ENCODE measurements at regions not wholly inside any gene's neighbourhood (a gene's known extent, or its start where the extent isn't known, plus 50 kb on each side); places are given as distances from the start of the nearest gene placed in this dataset.
"Not testable (repeated sequence)": the region's sequence is repeated elsewhere in the genome, so short reads cannot be mapped to it uniquely, and the experiment has no call there.

DNA sequence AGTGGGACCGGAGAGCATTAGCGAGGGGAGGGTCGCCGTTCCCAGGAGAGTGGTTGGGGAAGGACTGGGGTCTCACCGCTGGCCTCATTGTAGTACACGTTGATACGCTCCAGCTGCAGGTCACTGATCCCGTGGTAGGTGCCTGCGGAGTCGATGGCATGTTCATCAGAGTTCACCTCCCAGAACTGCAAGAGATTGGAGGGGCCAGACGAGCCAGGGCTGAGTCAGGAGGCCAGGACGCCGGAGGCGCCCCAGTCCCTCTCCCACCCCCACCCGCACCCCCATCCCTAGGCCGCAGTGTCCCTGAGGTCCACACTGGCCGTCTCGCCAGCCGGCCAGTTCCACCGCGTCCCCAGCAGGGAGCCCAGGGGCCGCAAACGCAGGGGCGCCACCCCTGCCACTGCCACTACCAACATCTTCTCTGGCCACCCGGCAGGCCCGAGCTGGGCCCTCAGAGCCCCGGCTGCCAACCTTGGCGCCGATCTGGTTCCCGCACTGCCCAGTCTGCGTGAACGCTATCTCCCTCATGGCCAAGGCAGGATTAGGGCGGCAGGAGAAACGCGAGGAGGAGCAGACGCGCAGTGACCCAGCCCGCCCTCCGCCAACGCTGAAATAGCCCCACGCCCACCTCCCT, 144.2 kb downstream of the ALG10 start:
- ChIA-PET POLR2A (no interaction called here), CTCF (no interaction called here)
- Histone ChIP-seq H3K9me3 (ENCODE audit: control insufficient read depth, insufficient read depth, low read depth, low read length) (no peaks in the 10 kb centered on the region), H3K4me1 (ENCODE audit: control insufficient read depth, insufficient read depth, low read length) (no peaks in the 10 kb centered on the region), H3K4me3 (ENCODE audit: low read depth, low read length) (no peak overlapping the region), H3K36me3 (ENCODE audit: control insufficient read depth in 2 of 2, insufficient read depth in 1 of 2, low read length in 2 of 2) (no peaks in the 10 kb centered on the region), H3K27ac (ENCODE audit: extremely low read depth, low read depth, low read length) (no peak overlapping the region)
- TF ChIP-seq ZNF624 (tag by site-specific recombination; IDR thresholded peaks at IDR 0.05) (no peak), MEIS1 (CRISPR knock-in tag; IDR thresholded peaks at IDR 0.05; ENCODE audit: borderline replicate concordance) (no peak), OSR2 (tag by site-specific recombination; IDR thresholded peaks at IDR 0.05) (no peak), ZNF155 (tag by site-specific recombination; IDR thresholded peaks at IDR 0.05) (no peak), ZNF549 (tag by site-specific recombination; IDR thresholded peaks at IDR 0.05) (no peak), GLI2 (tag by site-specific recombination; IDR thresholded peaks at IDR 0.05; ENCODE audit: borderline replicate concordance, low read depth) (no peak), ZNF76 (tag by site-specific recombination; IDR thresholded peaks at IDR 0.05; ENCODE audit: borderline replicate concordance, low read depth) (no peak)
- TF ChIP-seq, protein P1, sequence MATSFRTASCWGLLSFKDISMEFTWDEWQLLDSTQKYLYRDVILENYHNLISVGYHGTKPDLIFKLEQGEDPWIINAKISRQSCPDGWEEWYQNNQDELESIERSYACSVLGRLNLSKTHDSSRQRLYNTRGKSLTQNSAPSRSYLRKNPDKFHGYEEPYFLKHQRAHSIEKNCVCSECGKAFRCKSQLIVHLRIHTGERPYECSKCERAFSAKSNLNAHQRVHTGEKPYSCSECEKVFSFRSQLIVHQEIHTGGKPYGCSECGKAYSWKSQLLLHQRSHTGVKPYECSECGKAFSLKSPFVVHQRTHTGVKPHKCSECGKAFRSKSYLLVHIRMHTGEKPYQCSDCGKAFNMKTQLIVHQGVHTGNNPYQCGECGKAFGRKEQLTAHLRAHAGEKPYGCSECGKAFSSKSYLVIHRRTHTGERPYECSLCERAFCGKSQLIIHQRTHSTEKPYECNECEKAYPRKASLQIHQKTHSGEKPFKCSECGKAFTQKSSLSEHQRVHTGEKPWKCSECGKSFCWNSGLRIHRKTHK (tag by site-specific recombination; IDR thresholded peaks at IDR 0.05): no peak
- TF ChIP-seq, protein P2, sequence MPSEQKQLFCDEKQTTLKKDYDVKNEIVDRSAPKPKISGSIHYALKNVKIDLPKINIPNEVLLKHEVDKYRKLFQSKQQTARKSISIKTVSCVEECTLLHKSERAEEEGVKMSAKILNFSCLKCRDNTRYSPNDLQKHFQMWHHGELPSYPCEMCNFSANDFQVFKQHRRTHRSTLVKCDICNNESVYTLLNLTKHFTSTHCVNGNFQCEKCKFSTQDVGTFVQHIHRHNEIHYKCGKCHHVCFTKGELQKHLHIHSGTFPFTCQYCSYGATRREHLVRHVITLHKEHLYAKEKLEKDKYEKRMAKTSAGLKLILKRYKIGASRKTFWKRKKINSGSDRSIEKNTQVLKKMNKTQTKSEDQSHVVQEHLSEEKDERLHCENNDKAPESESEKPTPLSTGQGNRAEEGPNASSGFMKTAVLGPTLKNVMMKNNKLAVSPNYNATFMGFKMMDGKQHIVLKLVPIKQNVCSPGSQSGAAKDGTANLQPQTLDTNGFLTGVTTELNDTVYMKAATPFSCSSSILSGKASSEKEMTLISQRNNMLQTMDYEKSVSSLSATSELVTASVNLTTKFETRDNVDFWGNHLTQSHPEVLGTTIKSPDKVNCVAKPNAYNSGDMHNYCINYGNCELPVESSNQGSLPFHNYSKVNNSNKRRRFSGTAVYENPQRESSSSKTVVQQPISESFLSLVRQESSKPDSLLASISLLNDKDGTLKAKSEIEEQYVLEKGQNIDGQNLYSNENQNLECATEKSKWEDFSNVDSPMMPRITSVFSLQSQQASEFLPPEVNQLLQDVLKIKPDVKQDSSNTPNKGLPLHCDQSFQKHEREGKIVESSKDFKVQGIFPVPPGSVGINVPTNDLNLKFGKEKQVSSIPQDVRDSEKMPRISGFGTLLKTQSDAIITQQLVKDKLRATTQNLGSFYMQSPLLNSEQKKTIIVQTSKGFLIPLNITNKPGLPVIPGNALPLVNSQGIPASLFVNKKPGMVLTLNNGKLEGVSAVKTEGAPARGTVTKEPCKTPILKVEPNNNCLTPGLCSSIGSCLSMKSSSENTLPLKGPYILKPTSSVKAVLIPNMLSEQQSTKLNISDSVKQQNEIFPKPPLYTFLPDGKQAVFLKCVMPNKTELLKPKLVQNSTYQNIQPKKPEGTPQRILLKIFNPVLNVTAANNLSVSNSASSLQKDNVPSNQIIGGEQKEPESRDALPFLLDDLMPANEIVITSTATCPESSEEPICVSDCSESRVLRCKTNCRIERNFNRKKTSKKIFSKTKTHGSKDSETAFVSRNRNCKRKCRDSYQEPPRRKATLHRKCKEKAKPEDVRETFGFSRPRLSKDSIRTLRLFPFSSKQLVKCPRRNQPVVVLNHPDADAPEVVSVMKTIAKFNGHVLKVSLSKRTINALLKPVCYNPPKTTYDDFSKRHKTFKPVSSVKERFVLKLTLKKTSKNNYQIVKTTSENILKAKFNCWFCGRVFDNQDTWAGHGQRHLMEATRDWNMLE (tag by site-specific recombination; conservative IDR thresholded peaks at IDR 0.05; ENCODE audit: low read depth): no peak
- TF ChIP-seq, protein P3, sequence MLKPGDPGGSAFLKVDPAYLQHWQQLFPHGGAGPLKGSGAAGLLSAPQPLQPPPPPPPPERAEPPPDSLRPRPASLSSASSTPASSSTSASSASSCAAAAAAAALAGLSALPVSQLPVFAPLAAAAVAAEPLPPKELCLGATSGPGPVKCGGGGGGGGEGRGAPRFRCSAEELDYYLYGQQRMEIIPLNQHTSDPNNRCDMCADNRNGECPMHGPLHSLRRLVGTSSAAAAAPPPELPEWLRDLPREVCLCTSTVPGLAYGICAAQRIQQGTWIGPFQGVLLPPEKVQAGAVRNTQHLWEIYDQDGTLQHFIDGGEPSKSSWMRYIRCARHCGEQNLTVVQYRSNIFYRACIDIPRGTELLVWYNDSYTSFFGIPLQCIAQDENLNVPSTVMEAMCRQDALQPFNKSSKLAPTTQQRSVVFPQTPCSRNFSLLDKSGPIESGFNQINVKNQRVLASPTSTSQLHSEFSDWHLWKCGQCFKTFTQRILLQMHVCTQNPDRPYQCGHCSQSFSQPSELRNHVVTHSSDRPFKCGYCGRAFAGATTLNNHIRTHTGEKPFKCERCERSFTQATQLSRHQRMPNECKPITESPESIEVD (tag by site-specific recombination; IDR thresholded peaks at IDR 0.05): no peak

DNA sequence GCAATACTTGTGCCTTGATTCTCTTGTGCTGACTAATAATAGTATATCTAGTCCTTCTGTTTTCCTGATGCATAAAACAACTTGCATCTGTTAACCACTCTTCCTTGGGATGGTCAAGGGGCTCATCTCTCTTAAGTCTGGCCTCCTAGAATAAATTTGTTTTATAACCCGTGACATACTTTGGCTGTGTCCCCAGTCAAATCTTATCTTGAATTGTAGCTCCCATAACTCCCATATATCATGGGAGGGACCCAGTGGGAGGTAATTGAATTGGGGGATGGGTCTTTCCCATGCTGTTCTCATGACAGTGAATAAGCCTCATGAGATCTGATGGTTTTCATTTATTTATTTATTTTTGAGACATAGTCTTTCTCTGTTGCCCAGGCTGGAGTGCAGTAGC, 146.2 kb downstream of the ALG10 start:
- CTCF ChIA-PET; H3K4me1 ChIP-seq (ENCODE audit: control insufficient read depth, insufficient read depth, low read length); H3K36me3 ChIP-seq (ENCODE audit: control insufficient read depth in 2 of 2, insufficient read depth in 1 of 2, low read length in 2 of 2); H3K9me3 ChIP-seq (ENCODE audit: control insufficient read depth, insufficient read depth, low read depth, low read length); POLR2A ChIA-PET; H3K27ac ChIP-seq (ENCODE audit: extremely low read depth, low read depth, low read length); H3K4me3 ChIP-seq (ENCODE audit: low read depth, low read length): not testable (repeated sequence)
- TF ChIP-seq, protein P4, sequence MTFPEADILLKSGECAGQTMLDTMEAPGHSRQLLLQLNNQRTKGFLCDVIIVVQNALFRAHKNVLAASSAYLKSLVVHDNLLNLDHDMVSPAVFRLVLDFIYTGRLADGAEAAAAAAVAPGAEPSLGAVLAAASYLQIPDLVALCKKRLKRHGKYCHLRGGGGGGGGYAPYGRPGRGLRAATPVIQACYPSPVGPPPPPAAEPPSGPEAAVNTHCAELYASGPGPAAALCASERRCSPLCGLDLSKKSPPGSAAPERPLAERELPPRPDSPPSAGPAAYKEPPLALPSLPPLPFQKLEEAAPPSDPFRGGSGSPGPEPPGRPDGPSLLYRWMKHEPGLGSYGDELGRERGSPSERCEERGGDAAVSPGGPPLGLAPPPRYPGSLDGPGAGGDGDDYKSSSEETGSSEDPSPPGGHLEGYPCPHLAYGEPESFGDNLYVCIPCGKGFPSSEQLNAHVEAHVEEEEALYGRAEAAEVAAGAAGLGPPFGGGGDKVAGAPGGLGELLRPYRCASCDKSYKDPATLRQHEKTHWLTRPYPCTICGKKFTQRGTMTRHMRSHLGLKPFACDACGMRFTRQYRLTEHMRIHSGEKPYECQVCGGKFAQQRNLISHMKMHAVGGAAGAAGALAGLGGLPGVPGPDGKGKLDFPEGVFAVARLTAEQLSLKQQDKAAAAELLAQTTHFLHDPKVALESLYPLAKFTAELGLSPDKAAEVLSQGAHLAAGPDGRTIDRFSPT (tag by site-specific recombination; IDR thresholded peaks at IDR 0.05): 0 out of 2 replicates have a peak, but pooled peaks have one; percentile 43
- TF ChIP-seq IKZF3 (tag by site-specific recombination; IDR thresholded peaks at IDR 0.05) (peak; percentile 55; the same call in 1 of the 2 replicates), GLIS1 (tag by site-specific recombination; IDR thresholded peaks at IDR 0.05) (0 out of 2 replicates have a peak, but pooled peaks have one; percentile 10), WT1 (tag by site-specific recombination; IDR thresholded peaks at IDR 0.05) (peak; percentile 73)
